ENCODE measurements at regions not wholly inside any gene's neighbourhood (a gene's known extent, or its start where the extent isn't known, plus 50 kb on each side); places are given as distances from the start of the nearest gene placed in this dataset.

DNA sequence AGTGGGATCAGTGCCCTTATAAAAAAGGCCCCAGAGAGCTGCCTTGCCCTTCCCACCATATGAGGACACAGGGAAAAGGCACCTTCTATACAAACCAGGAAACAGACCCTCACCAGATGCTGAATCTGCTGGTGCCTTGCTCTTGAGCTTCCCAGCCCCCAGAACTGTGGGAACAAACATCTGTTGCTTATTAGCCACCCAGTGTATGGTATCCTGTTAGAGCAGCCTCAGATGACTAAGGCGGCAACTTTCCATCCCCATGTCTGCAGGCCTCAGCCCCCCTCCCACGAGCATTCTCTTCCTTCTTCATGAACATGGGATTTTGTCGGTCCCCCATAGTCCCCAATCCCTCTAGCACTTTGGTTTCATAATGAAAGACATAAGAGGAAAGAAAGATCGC is 202.5 kb upstream of the GAS1 start:
- TF ChIP-seq, protein P1, sequence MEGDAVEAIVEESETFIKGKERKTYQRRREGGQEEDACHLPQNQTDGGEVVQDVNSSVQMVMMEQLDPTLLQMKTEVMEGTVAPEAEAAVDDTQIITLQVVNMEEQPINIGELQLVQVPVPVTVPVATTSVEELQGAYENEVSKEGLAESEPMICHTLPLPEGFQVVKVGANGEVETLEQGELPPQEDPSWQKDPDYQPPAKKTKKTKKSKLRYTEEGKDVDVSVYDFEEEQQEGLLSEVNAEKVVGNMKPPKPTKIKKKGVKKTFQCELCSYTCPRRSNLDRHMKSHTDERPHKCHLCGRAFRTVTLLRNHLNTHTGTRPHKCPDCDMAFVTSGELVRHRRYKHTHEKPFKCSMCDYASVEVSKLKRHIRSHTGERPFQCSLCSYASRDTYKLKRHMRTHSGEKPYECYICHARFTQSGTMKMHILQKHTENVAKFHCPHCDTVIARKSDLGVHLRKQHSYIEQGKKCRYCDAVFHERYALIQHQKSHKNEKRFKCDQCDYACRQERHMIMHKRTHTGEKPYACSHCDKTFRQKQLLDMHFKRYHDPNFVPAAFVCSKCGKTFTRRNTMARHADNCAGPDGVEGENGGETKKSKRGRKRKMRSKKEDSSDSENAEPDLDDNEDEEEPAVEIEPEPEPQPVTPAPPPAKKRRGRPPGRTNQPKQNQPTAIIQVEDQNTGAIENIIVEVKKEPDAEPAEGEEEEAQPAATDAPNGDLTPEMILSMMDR (optimal IDR thresholded peaks at IDR 0.05 in 1 of 3, IDR thresholded peaks at IDR 0.05 in 1 of 3, conservative IDR thresholded peaks at IDR 0.05 in 1 of 3; ENCODE audit: extremely low read depth in 1 of 3, insufficient read depth in 2 of 3, low read length in 3 of 3) = no peak
- TF ChIP-seq EZH2 (IDR thresholded peaks at IDR 0.05; ENCODE audit: low read length) = no peak
